ENCODE measurements at regions not wholly inside any gene's neighbourhood (a gene's known extent, or its start where the extent isn't known, plus 50 kb on each side); places are given as distances from the start of the nearest gene placed in this dataset.

- no peaks in the 10 kb centered on the region for H3K4me1 ChIP-seq (ENCODE audit: control insufficient read depth in 1 of 2, insufficient read depth in 2 of 2, low read length in 2 of 2)
- intact Hi-C loops (cut with DNase I), result no loop called here
- DNase-seq (peak in 1 of 2 donors; percentile 31), ATAC-seq (ENCODE audit: low FRiP score) (no peak)
- H3K36me3 ChIP-seq (ENCODE audit: control insufficient read depth in 1 of 2, insufficient read depth in 2 of 2, low read length in 1 of 2), result no peaks in the 10 kb centered on the region
- no peak overlapping the region for H3K4me3 ChIP-seq (ENCODE audit: low read length in 2 of 2)
- no peak overlapping the region for H3K27ac ChIP-seq (ENCODE audit: low read depth in 1 of 2, low read length in 2 of 2)
- WGBS, 2 donors, result 80 to 86% methylated on average over 19 of the region's 19 CpGs
- no peaks in the 10 kb centered on the region for H3K27me3 ChIP-seq (ENCODE audit: control insufficient read depth in 1 of 2, insufficient read depth in 2 of 2, low read length in 1 of 2)
- no peaks in the 10 kb centered on the region for H3K9me3 ChIP-seq (ENCODE audit: control insufficient read depth, low read length)
Observed at GRCh38 chr2:590214-591175, 86.7 kb downstream of the TMEM18 start.

GRCh38 chr2:589281-590130 lies 87.7 kb downstream of the TMEM18 start:
- Histone ChIP-seq H3K9me3 (ENCODE audit: control insufficient read depth, low read length) (no peaks in the 10 kb centered on the region), H3K27ac (ENCODE audit: low read depth in 1 of 2, low read length in 2 of 2) (no peak overlapping the region), H3K36me3 (ENCODE audit: control insufficient read depth in 1 of 2, insufficient read depth in 2 of 2, low read length in 1 of 2) (no peaks in the 10 kb centered on the region), H3K27me3 (ENCODE audit: control insufficient read depth in 1 of 2, insufficient read depth in 2 of 2, low read length in 1 of 2) (no peaks in the 10 kb centered on the region), H3K4me1 (ENCODE audit: control insufficient read depth in 1 of 2, insufficient read depth in 2 of 2, low read length in 2 of 2) (no peaks in the 10 kb centered on the region), H3K4me3 (ENCODE audit: low read length in 2 of 2) (no peak overlapping the region)
- intact Hi-C loops (cut with DNase I), result no loop called here
- DNase-seq (no peak), ATAC-seq (ENCODE audit: low FRiP score) (no peak)
- WGBS, 2 donors, result 87 to 90% methylated on average over 10 of the region's 10 CpGs

GRCh38 chr2:588074-588645 lies 89.0 kb downstream of the TMEM18 start:
- H3K9me3 ChIP-seq (ENCODE audit: control insufficient read depth, low read length), result no peaks in the 10 kb centered on the region
- H3K36me3 ChIP-seq (ENCODE audit: control insufficient read depth in 1 of 2, insufficient read depth in 2 of 2, low read length in 1 of 2), result no peaks in the 10 kb centered on the region
- no peaks in the 10 kb centered on the region for H3K4me1 ChIP-seq (ENCODE audit: control insufficient read depth in 1 of 2, insufficient read depth in 2 of 2, low read length in 2 of 2)
- DNase-seq (peak in 1 of 2 donors; percentile 39), ATAC-seq (ENCODE audit: low FRiP score) (no peak)
- H3K27me3 ChIP-seq (ENCODE audit: control insufficient read depth in 1 of 2, insufficient read depth in 2 of 2, low read length in 1 of 2), result no peaks in the 10 kb centered on the region
- intact Hi-C loops (cut with DNase I), result no loop called here
- H3K4me3 ChIP-seq (ENCODE audit: low read length in 2 of 2), result no peak overlapping the region
- 93 to 94% methylated on average over 17 of the region's 17 CpGs for WGBS, 2 donors
- H3K27ac ChIP-seq (ENCODE audit: low read depth in 1 of 2, low read length in 2 of 2), result no peak overlapping the region

- H3K36me3 ChIP-seq (ENCODE audit: control insufficient read depth in 1 of 2, insufficient read depth in 2 of 2, low read length in 1 of 2), result no peaks in the 10 kb centered on the region
Observed at GRCh38 chr2:587087-587960, 89.9 kb downstream of the TMEM18 start.

GRCh38 chr2:586641-587076 lies 90.5 kb downstream of the TMEM18 start:
- Histone ChIP-seq H3K4me3 (ENCODE audit: low read length in 2 of 2) (no peak overlapping the region), H3K27me3 (ENCODE audit: control insufficient read depth in 1 of 2, insufficient read depth in 2 of 2, low read length in 1 of 2) (no peaks in the 10 kb centered on the region), H3K9me3 (ENCODE audit: control insufficient read depth, low read length) (no peaks in the 10 kb centered on the region), H3K4me1 (ENCODE audit: control insufficient read depth in 1 of 2, insufficient read depth in 2 of 2, low read length in 2 of 2) (no peaks in the 10 kb centered on the region), H3K27ac (ENCODE audit: low read depth in 1 of 2, low read length in 2 of 2) (no peak overlapping the region), H3K36me3 (ENCODE audit: control insufficient read depth in 1 of 2, insufficient read depth in 2 of 2, low read length in 1 of 2) (no peaks in the 10 kb centered on the region)
- ATAC-seq (ENCODE audit: low FRiP score), result no peak
- intact Hi-C loops (cut with DNase I), result no loop called here
- no peak for DNase-seq
- 73 to 75% methylated on average over 10 of the region's 10 CpGs for WGBS, 2 donors

More at GRCh38 chr2:587087-587960, 89.9 kb downstream of the TMEM18 start:
- no peaks in the 10 kb centered on the region for H3K4me1 ChIP-seq (ENCODE audit: control insufficient read depth in 1 of 2, insufficient read depth in 2 of 2, low read length in 2 of 2)
- intact Hi-C loops (cut with DNase I), result no loop called here
- WGBS, 2 donors, result 91 to 92% methylated on average over 18 of the region's 18 CpGs
- no peak overlapping the region for H3K27ac ChIP-seq (ENCODE audit: low read depth in 1 of 2, low read length in 2 of 2)
- ATAC-seq (ENCODE audit: low FRiP score) (no peak), DNase-seq (peak in 1 of 2 donors; percentile 35)
- H3K9me3 ChIP-seq (ENCODE audit: control insufficient read depth, low read length), result no peaks in the 10 kb centered on the region
- H3K27me3 ChIP-seq (ENCODE audit: control insufficient read depth in 1 of 2, insufficient read depth in 2 of 2, low read length in 1 of 2), result no peaks in the 10 kb centered on the region
- H3K4me3 ChIP-seq (ENCODE audit: low read length in 2 of 2), result no peak overlapping the region

- Histone ChIP-seq H3K27me3 (ENCODE audit: control insufficient read depth in 1 of 2, insufficient read depth in 2 of 2, low read length in 1 of 2) (no peaks in the 10 kb centered on the region), H3K4me3 (ENCODE audit: low read length in 2 of 2) (no peak overlapping the region), H3K27ac (ENCODE audit: low read depth in 1 of 2, low read length in 2 of 2) (no peak overlapping the region), H3K4me1 (ENCODE audit: control insufficient read depth in 1 of 2, insufficient read depth in 2 of 2, low read length in 2 of 2) (no peaks in the 10 kb centered on the region), H3K9me3 (ENCODE audit: control insufficient read depth, low read length) (no peaks in the 10 kb centered on the region), H3K36me3 (ENCODE audit: control insufficient read depth in 1 of 2, insufficient read depth in 2 of 2, low read length in 1 of 2) (no peaks in the 10 kb centered on the region)
- DNase-seq (peak in 1 of 2 donors; percentile 42), ATAC-seq (ENCODE audit: low FRiP score) (no peak)
- WGBS, 2 donors, result 76 to 85% methylated on average over 21 of the region's 21 CpGs
- intact Hi-C loops (cut with DNase I), result no loop called here
Observed at GRCh38 chr2:584863-585823, 92.1 kb downstream of the TMEM18 start.

GRCh38 chr2:583666-584065 lies 93.5 kb downstream of the TMEM18 start:
- no peaks in the 10 kb centered on the region for H3K9me3 ChIP-seq (ENCODE audit: control insufficient read depth, low read length)
- DNase-seq (no peak), ATAC-seq (ENCODE audit: low FRiP score) (no peak)
- WGBS, 2 donors, result 72 to 78% methylated on average over 13 of the region's 13 CpGs
- no peak overlapping the region for H3K27ac ChIP-seq (ENCODE audit: low read depth in 1 of 2, low read length in 2 of 2)
- no peaks in the 10 kb centered on the region for H3K4me1 ChIP-seq (ENCODE audit: control insufficient read depth in 1 of 2, insufficient read depth in 2 of 2, low read length in 2 of 2)
- intact Hi-C loops (cut with DNase I), result no loop called here
- H3K27me3 ChIP-seq (ENCODE audit: control insufficient read depth in 1 of 2, insufficient read depth in 2 of 2, low read length in 1 of 2), result no peaks in the 10 kb centered on the region
- H3K36me3 ChIP-seq (ENCODE audit: control insufficient read depth in 1 of 2, insufficient read depth in 2 of 2, low read length in 1 of 2), result no peaks in the 10 kb centered on the region
- no peak overlapping the region for H3K4me3 ChIP-seq (ENCODE audit: low read length in 2 of 2)
